H9 (cell line): ENCODE measurements at regions not wholly inside any gene's neighbourhood (a gene's known extent, or its start where the extent isn't known, plus 50 kb on each side); places are given as distances from the start of the nearest gene placed in this dataset.

Experiments
- DNase-seq: peaks from one replicate; pipeline ENCODE4 v3.0.0-alpha.2; 2017
- H2AFZ ChIP-seq: one replicate; pipeline ENCODE4 v1.6.1; 2013; ENCODE audit warnings: mild to moderate bottlenecking, low read length, control low read depth, moderate library complexity
- H2AK5ac ChIP-seq: 2 replicates; pipeline ENCODE4 v1.6.1; 2013; ENCODE audit warnings: low read length, control low read depth, mixed read lengths; ENCODE audit not compliant: insufficient read length
- H2BK120ac ChIP-seq: one replicate; pipeline ENCODE4 v1.6.1; 2013; ENCODE audit warnings: low read depth, mild to moderate bottlenecking, low read length, control low read depth, inconsistent platforms; ENCODE audit not compliant: poor library complexity, severe bottlenecking
- H2BK12ac ChIP-seq: 2 replicates; pipeline ENCODE4 v1.6.1; 2013; ENCODE audit warnings: low read length, control low read depth, mixed read lengths, low read depth; ENCODE audit not compliant: insufficient read length
- H2BK15ac ChIP-seq: 2 replicates; pipeline ENCODE4 v1.6.1; 2013; ENCODE audit warnings: low read depth, low read length, control low read depth
- H2BK20ac ChIP-seq: one replicate; pipeline ENCODE4 v1.6.1; 2013; ENCODE audit warnings: low read depth, mild to moderate bottlenecking, low read length, control low read depth, inconsistent platforms; ENCODE audit not compliant: poor library complexity, severe bottlenecking
- H2BK5ac ChIP-seq: 2 replicates; pipeline ENCODE4 v1.6.1; 2013; ENCODE audit warnings: low read length, control low read depth, mixed read lengths; ENCODE audit not compliant: insufficient read length
- H3K14ac ChIP-seq: 2 replicates; pipeline ENCODE4 v1.6.1; 2013; ENCODE audit warnings: low read length, control low read depth; ENCODE audit not compliant: insufficient read depth
- H3K18ac ChIP-seq: 2 replicates; pipeline ENCODE4 v1.6.1; 2013; ENCODE audit warnings: low read depth, mild to moderate bottlenecking, mixed read lengths, low read length, control low read depth; ENCODE audit not compliant: insufficient read length
- H3K23ac ChIP-seq: 2 replicates; pipeline ENCODE4 v1.6.1; 2013; ENCODE audit warnings: low read length, control low read depth, mixed read lengths, low read depth; ENCODE audit not compliant: insufficient read length
- H3K23me2 ChIP-seq: 2 replicates; pipeline ENCODE4 v1.6.1; 2013; ENCODE audit warnings: low read depth, mild to moderate bottlenecking, mixed read lengths, low read length, control low read depth; ENCODE audit not compliant: insufficient read length, poor library complexity, severe bottlenecking
- H3K27ac ChIP-seq: 2 replicates; pipeline ENCODE4 v1.5.1; 2013; ENCODE audit warnings: low read length, control low read depth, mixed read lengths, low read depth; ENCODE audit not compliant: insufficient read length
- H3K27me3 ChIP-seq: 2 replicates; pipeline ENCODE4 v1.6.1; 2013; ENCODE audit warnings: low read length, control low read depth, inconsistent platforms; ENCODE audit not compliant: insufficient read depth
- H3K4ac ChIP-seq: 2 replicates; pipeline ENCODE4 v1.6.1; 2013; ENCODE audit warnings: low read depth, mild to moderate bottlenecking, control low read depth, inconsistent platforms, low read length, moderate library complexity
- H3K4me1 ChIP-seq: 2 replicates; pipeline ENCODE4 v1.6.1; 2013; ENCODE audit warnings: low read length, control low read depth, inconsistent platforms; ENCODE audit not compliant: insufficient read depth
- H3K4me2 ChIP-seq: 2 replicates; pipeline ENCODE4 v1.6.1; 2013; ENCODE audit warnings: low read length, control low read depth, mixed read lengths; ENCODE audit not compliant: insufficient read length, insufficient read depth
- H3K56ac ChIP-seq: 2 replicates; pipeline ENCODE4 v1.6.1; 2013; ENCODE audit warnings: low read depth, mild to moderate bottlenecking, mixed read lengths, low read length, control low read depth; ENCODE audit not compliant: insufficient read length
- H3K79me1 ChIP-seq: 2 replicates; pipeline ENCODE4 v1.6.1; 2013; ENCODE audit warnings: low read depth, mild to moderate bottlenecking, moderate library complexity, low read length, control low read depth, inconsistent platforms; ENCODE audit not compliant: insufficient read depth, poor library complexity, severe bottlenecking
- H3K79me2 ChIP-seq: 2 replicates; pipeline ENCODE4 v1.6.1; 2013; ENCODE audit warnings: low read length, control low read depth, inconsistent platforms; ENCODE audit not compliant: insufficient read depth
- H3K9ac ChIP-seq: 2 replicates; pipeline ENCODE4 v1.6.1; 2013; ENCODE audit warnings: low read length, control low read depth, mixed read lengths; ENCODE audit not compliant: insufficient read length; ENCODE audit errors: extremely low read depth
- H3K9me3 ChIP-seq: one replicate; pipeline ENCODE4 v1.6.1; 2013; ENCODE audit warnings: low read depth, low read length, inconsistent platforms; ENCODE audit not compliant: control insufficient read depth
- H3T11ph ChIP-seq: one replicate; pipeline ENCODE4 v1.6.1; 2013; ENCODE audit warnings: mild to moderate bottlenecking, low read length, control low read depth, inconsistent platforms
- H4K20me1 ChIP-seq: one replicate; pipeline ENCODE4 v1.6.1; 2013; ENCODE audit not compliant: control insufficient read depth, insufficient read length, insufficient read depth
- H4K5ac ChIP-seq: 2 replicates; pipeline ENCODE4 v1.6.1; 2013; ENCODE audit warnings: low read depth, mild to moderate bottlenecking, mixed read lengths, low read length, control low read depth; ENCODE audit not compliant: insufficient read length
- H4K8ac ChIP-seq: replicated peaks from 2 replicates; pipeline ENCODE4 v1.6.1; 2013; ENCODE audit warnings: low read length, control low read depth, mixed read lengths, low read depth; ENCODE audit not compliant: insufficient read length
- H4K91ac ChIP-seq: 2 replicates; pipeline ENCODE4 v1.6.1; 2013; ENCODE audit warnings: low read depth, mild to moderate bottlenecking, moderate library complexity, mixed read lengths, low read length, control low read depth; ENCODE audit not compliant: insufficient read length
- H3K27ac Mint-ChIP-seq, 3 experiments: 2 replicates in 2 of 3; 3 replicates in 1 of 3; pipeline ENCODE4 v1.8.0; 2020 to 2021; ENCODE audit warnings: mixed read lengths in 3 of 3, mild to moderate bottlenecking in 1 of 3, moderate library complexity in 1 of 3
- H3K27me3 Mint-ChIP-seq: 2 replicates; pipeline ENCODE4 v1.8.0; 2021; ENCODE audit warnings: low read depth, mild to moderate bottlenecking, moderate library complexity, mixed read lengths
- H3K36me3 Mint-ChIP-seq, 3 experiments: 2 replicates in 2 of 3; 3 replicates in 1 of 3; pipeline ENCODE4 v1.8.0; 2020 to 2021; ENCODE audit warnings: low read depth in 3 of 3, mixed read lengths in 3 of 3; ENCODE audit not compliant: insufficient read depth in 1 of 3
- H3K4me1 Mint-ChIP-seq, 2 experiments: 2 replicates each; pipeline ENCODE4 v1.8.0; 2020; ENCODE audit warnings: mixed read lengths in 2 of 2
- H3K4me3 Mint-ChIP-seq, 2 experiments: 2 replicates in 1 of 2; 3 replicates in 1 of 2; pipeline ENCODE4 v1.8.0; 2020 to 2021; ENCODE audit warnings: mild to moderate bottlenecking in 2 of 2, mixed read lengths in 2 of 2, moderate library complexity in 1 of 2
- H3K9me3 Mint-ChIP-seq, 2 experiments: 2 replicates in 1 of 2; 3 replicates in 1 of 2; pipeline ENCODE4 v1.8.0; 2020; ENCODE audit warnings: mild to moderate bottlenecking in 2 of 2, mixed read lengths in 2 of 2, moderate library complexity in 1 of 2
- CTCF ChIP-seq: fragments of 200-600 bp; sonication (generic); conservative IDR thresholded peaks from 3 replicates; pipeline ENCODE4 v1.8.0; 2021; ENCODE audit warnings: antibody characterized with exemption, mild to moderate bottlenecking
- WGBS: extraction: QIAGEN DNeasy Blood & Tissue Kit; methylation state at CpG from one replicate; pipeline ENCODE4 v1.1.7; 2013; ENCODE audit warnings: missing lambda C conversion rate, low lambda C conversion rate, mixed read lengths; ENCODE audit not compliant: insufficient read length; ENCODE audit errors: extremely low coverage; 5-methylcytosine and 5-hydroxymethylcytosine counted together

GRCh38 chr1:213615226-213615916 is 372.4 kb upstream of the PROX1 start:
- no peak overlapping the region for H3K4me3 Mint-ChIP-seq
- no peak overlapping the region for H2BK5ac ChIP-seq
- H3K23me2 ChIP-seq: no peaks in the 10 kb centered on the region
- no peak overlapping the region for H4K91ac ChIP-seq
- H3K79me1 ChIP-seq: no peaks in the 10 kb centered on the region
- H3K27me3 ChIP-seq: no peaks in the 10 kb centered on the region
- no peak overlapping the region for H3K4me2 ChIP-seq
- no CpG with 5 or more reads among the region's 4 CpGs for WGBS
- no peaks in the 10 kb centered on the region for H3K36me3 Mint-ChIP-seq
- H2BK12ac ChIP-seq: no peak overlapping the region
- no peaks in the 10 kb centered on the region for H3K27me3 Mint-ChIP-seq
- no peaks in the 10 kb centered on the region for H3K4me1 ChIP-seq
- H3K79me2 ChIP-seq: no peaks in the 10 kb centered on the region
- no peak overlapping the region for H2BK15ac ChIP-seq
- no peak overlapping the region for H2AK5ac ChIP-seq
- no peak overlapping the region for H3K27ac ChIP-seq
- no peak overlapping the region for H3T11ph ChIP-seq
- H4K20me1 ChIP-seq: no peaks in the 10 kb centered on the region
- H3K18ac ChIP-seq: no peak overlapping the region
- H4K8ac ChIP-seq: no peak overlapping the region
- no peak for TF ChIP-seq CTCF
- no peak overlapping the region for H3K14ac ChIP-seq
- H2AFZ ChIP-seq: no peak overlapping the region
- H3K9ac ChIP-seq: no peak overlapping the region
- H4K5ac ChIP-seq: no peak overlapping the region
- no peak overlapping the region for H3K23ac ChIP-seq
- no peak overlapping the region for H2BK20ac ChIP-seq
- no peak overlapping the region for H2BK120ac ChIP-seq
- no peak overlapping the region for H3K27ac Mint-ChIP-seq
- no peaks in the 10 kb centered on the region for H3K9me3 Mint-ChIP-seq
- no peak overlapping the region for H3K56ac ChIP-seq
- H3K9me3 ChIP-seq: no peaks in the 10 kb centered on the region
- no peak overlapping the region for H3K4ac ChIP-seq
- H3K4me1 Mint-ChIP-seq: no peaks in the 10 kb centered on the region; a peak in 2 of 4 replicates
- no peak for DNase-seq
